AG04450 (cell line): ENCODE measurements at regions not wholly inside any gene's neighbourhood (a gene's known extent, or its start where the extent isn't known, plus 50 kb on each side); places are given as distances from the start of the nearest gene placed in this dataset.

Source experiments
- CTCF ChIA-PET: fragments of 300-600, 350-600 bp; formaldehyde crosslinking; extraction: SDS; loops from one replicate; lab custom pipeline; 2022; ENCODE audit warnings: antibody characterized with exemption, inconsistent platforms; lab: Charles Lee
- POLR2A ChIA-PET: fragments of 350-600 bp; formaldehyde crosslinking; extraction: SDS; loops from one replicate; lab custom pipeline; 2021; ENCODE audit warnings: antibody characterized with exemption, inconsistent platforms; lab: Yijun Ruan, JAX
- DNase-seq: peaks from one replicate; pipeline ENCODE4 v3.0.0-alpha.2; 2011; ENCODE audit warnings: low read depth, low spot score
- H3K27ac ChIP-seq: one replicate; pipeline ENCODE4 v1.5.1; 2012; ENCODE audit warnings: low read depth, low read length, control low read depth
- H3K27me3 ChIP-seq: one replicate; pipeline ENCODE4 v1.6.0; 2012; ENCODE audit warnings: low read length; ENCODE audit not compliant: control insufficient read depth, insufficient read depth
- H3K4me3 ChIP-seq: 2 replicates; pipeline ENCODE4 v1.5.1; 2011; ENCODE audit warnings: mild to moderate bottlenecking, low read depth, low read length, control low read depth
- H3K9me3 ChIP-seq: 2 replicates; pipeline ENCODE4 v1.5.1; 2012; ENCODE audit warnings: low read length; ENCODE audit not compliant: control insufficient read depth, insufficient read depth
- TF ChIP-seq, protein P1 (sequence below): IDR thresholded peaks from 2 replicates; pipeline ENCODE4 v1.5.1; 2011; ENCODE audit warnings: low read depth, low read length, control low read depth, inconsistent platforms

DNA sequence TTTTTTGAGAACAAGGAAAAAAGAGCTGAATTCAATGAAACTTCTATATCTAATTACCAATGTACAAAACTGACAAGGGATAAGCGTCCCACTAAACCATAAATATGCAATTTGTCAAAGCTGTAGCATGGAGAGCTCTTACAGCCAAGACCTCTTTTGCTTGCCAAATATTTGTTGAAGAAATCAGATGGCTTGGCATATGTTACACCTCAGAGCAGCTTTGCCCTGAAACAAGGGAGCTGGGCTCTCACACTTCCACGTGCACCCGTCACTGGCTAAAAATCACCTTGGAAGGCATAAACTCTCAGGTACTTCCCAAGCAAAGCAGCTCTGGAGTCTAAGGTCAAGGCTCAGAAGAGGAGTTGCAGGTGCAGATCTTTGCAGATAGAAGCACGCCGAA, 324.7 kb upstream of the SLCO3A1 start:
- Histone ChIP-seq H3K27me3 (no peaks in the 10 kb centered on the region), H3K4me3 (no peak overlapping the region), H3K9me3 (no peaks in the 10 kb centered on the region), H3K27ac (no peak overlapping the region)
- TF ChIP-seq, protein P1, sequence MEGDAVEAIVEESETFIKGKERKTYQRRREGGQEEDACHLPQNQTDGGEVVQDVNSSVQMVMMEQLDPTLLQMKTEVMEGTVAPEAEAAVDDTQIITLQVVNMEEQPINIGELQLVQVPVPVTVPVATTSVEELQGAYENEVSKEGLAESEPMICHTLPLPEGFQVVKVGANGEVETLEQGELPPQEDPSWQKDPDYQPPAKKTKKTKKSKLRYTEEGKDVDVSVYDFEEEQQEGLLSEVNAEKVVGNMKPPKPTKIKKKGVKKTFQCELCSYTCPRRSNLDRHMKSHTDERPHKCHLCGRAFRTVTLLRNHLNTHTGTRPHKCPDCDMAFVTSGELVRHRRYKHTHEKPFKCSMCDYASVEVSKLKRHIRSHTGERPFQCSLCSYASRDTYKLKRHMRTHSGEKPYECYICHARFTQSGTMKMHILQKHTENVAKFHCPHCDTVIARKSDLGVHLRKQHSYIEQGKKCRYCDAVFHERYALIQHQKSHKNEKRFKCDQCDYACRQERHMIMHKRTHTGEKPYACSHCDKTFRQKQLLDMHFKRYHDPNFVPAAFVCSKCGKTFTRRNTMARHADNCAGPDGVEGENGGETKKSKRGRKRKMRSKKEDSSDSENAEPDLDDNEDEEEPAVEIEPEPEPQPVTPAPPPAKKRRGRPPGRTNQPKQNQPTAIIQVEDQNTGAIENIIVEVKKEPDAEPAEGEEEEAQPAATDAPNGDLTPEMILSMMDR, result no peak
- CTCF ChIA-PET, result interaction anchor here (1.4 kb wide), 1 partner anchor 226 kb away, joined by 3 read pairs; no protein-coding TSS in a partner anchor
- POLR2A ChIA-PET, result no interaction called here
- DNase-seq, result no peak

DNA sequence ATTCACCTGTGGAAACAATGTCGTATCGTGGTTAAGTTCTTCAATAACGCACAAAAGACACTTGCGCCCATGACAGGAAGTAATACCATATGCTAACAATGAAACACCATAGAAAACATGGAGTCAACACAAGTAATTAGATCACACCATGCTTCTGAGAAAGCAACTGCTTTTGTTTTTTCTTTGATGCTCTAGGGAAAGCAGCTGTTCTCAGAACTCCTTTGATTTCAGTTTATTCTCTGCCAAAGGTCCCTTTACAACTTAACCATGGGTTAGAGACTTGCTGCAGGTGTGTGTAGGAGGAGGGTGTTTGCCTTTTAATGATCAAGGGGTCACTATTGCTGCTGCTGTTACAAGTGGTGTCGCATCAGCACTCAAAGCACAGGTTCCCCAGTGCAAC, 324.0 kb upstream of the SLCO3A1 start:
- Histone ChIP-seq H3K27ac (no peak overlapping the region), H3K27me3 (no peaks in the 10 kb centered on the region), H3K9me3 (no peaks in the 10 kb centered on the region), H3K4me3 (no peak overlapping the region)
- TF ChIP-seq, protein P1, result no peak
- CTCF ChIA-PET, result interaction anchor here (1.4 kb wide), 1 partner anchor 227 kb away, joined by 3 read pairs; no protein-coding TSS in a partner anchor
- POLR2A ChIA-PET, result no interaction called here
- DNase-seq, result no peak

- H3K9me3 ChIP-seq, result no peaks in the 10 kb centered on the region
- ChIA-PET POLR2A (no interaction called here), CTCF (no interaction called here)
- H3K27me3 ChIP-seq, result no peaks in the 10 kb centered on the region
- DNase-seq, result no peak
- no peak overlapping the region for H3K27ac ChIP-seq
- H3K4me3 ChIP-seq, result no peak overlapping the region
- TF ChIP-seq, protein P1, result no peak
Measured at GRCh38 chr15:91530279-91530678, 323.2 kb upstream of the SLCO3A1 start.

DNA sequence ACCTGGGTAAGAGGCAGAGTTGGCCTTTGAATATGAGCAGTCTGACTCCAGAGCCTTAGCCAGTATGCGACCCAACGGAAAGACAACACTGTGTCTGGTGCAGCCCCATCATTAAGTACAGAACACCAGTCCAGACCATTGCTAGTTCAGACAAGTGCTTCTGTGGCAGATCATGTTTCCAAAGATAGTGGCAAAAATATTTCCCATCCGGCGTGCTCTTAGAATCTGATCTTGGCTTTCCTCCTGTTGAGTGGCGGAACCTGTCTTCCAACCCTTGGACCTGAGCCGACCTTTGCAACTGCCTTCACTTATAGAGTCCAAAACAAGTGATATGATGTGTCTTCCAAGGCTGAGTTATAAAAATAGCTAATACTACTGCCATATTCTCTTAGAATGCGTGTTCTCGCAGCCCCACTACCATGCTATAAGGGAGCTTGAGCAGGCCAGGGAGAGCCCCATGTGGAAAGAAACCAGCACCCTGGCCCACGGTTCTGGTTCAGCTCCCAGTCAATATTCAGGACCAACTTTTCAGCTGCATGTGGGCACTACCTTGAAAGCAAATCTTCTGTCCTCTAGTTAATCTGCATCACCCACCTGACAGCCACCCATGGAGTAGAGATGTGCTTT, 322.4 kb upstream of the SLCO3A1 start:
- ChIA-PET CTCF (no interaction called here), POLR2A (no interaction called here)
- Histone ChIP-seq H3K27me3 (no peaks in the 10 kb centered on the region), H3K9me3 (no peaks in the 10 kb centered on the region), H3K4me3 (no peak overlapping the region), H3K27ac (no peak overlapping the region)
- TF ChIP-seq, protein P1, result no peak
- DNase-seq, result no peak

- ChIA-PET POLR2A (no interaction called here), CTCF (interaction anchor here (1.3 kb wide), 1 partner anchor 577 kb away, joined by 4 read pairs; no protein-coding TSS in a partner anchor)
- Histone ChIP-seq H3K4me3 (no peak overlapping the region), H3K9me3 (no peaks in the 10 kb centered on the region), H3K27ac (no peak overlapping the region), H3K27me3 (no peaks in the 10 kb centered on the region)
- TF ChIP-seq, protein P1, result no peak
- DNase-seq, result no peak
Measured at GRCh38 chr15:91534235-91534634, 319.3 kb upstream of the SLCO3A1 start.
